HG03025 (cell line): ENCODE measurements at regions not wholly inside any gene's neighbourhood (a gene's known extent, or its start where the extent isn't known, plus 50 kb on each side); places are given as distances from the start of the nearest gene placed in this dataset.

ENCODE experiments used
- ATAC-seq: cut with Tn5 transposase; IDR thresholded peaks from one replicate; pipeline ENCODE4 v1.9.1; 2021; ENCODE audit warnings: mild to moderate bottlenecking, moderate library complexity; ENCODE audit not compliant: unreplicated experiment, low FRiP score

GRCh38 chr1:229068270-229068987 lies 202.5 kb upstream of the RAB4A start:
- ATAC-seq = no peak

GRCh38 chr1:229069176-229069575 lies 201.7 kb upstream of the RAB4A start:
- no peak for ATAC-seq

GRCh38 chr1:229070168-229070567 lies 200.7 kb upstream of the RAB4A start:
- no peak for ATAC-seq

- ATAC-seq = no peak
Measured at GRCh38 chr1:229073251-229073650, 197.7 kb upstream of the RAB4A start.

- no peak for ATAC-seq
Measured at GRCh38 chr1:229075217-229075616, 195.7 kb upstream of the RAB4A start.

- ATAC-seq = no peak
Measured at GRCh38 chr1:229075716-229076115, 195.2 kb upstream of the RAB4A start.

- ATAC-seq = no peak
Measured at GRCh38 chr1:229076195-229076594, 194.7 kb upstream of the RAB4A start.

GRCh38 chr1:229079016-229079595 lies 191.8 kb upstream of the RAB4A start:
- no peak for ATAC-seq

- no peak for ATAC-seq
Measured at GRCh38 chr1:229080361-229080760, 190.6 kb upstream of the RAB4A start.

- ATAC-seq = no peak
Measured at GRCh38 chr1:229085291-229085690, 185.6 kb upstream of the RAB4A start.

GRCh38 chr1:229086091-229086490 lies 184.8 kb upstream of the RAB4A start:
- ATAC-seq = no peak

- no peak for ATAC-seq
Measured at GRCh38 chr1:229086686-229087085, 184.2 kb upstream of the RAB4A start.

GRCh38 chr1:229087339-229087738 lies 183.6 kb upstream of the RAB4A start:
- ATAC-seq = no peak

- no peak for ATAC-seq
Measured at GRCh38 chr1:229087906-229088305, 183.0 kb upstream of the RAB4A start.

- no peak for ATAC-seq
Measured at GRCh38 chr1:229088711-229089110, 182.2 kb upstream of the RAB4A start.

GRCh38 chr1:229089586-229090208 lies 181.2 kb upstream of the RAB4A start:
- ATAC-seq = no peak

- no peak for ATAC-seq
Measured at GRCh38 chr1:229091721-229092136, 179.2 kb upstream of the RAB4A start.

GRCh38 chr1:229092377-229093237 lies 178.3 kb upstream of the RAB4A start:
- no peak for ATAC-seq

GRCh38 chr1:229093238-229093540 lies 177.7 kb upstream of the RAB4A start:
- no peak for ATAC-seq

GRCh38 chr1:229093609-229094336 lies 177.1 kb upstream of the RAB4A start:
- ATAC-seq = no peak
